HepG2 (cell line): ENCODE measurements at regions not wholly inside any gene's neighbourhood (a gene's known extent, or its start where the extent isn't known, plus 50 kb on each side); places are given as distances from the start of the nearest gene placed in this dataset.
A peak's percentile ranks its signal among the peaks of the same experiment; 100 is the strongest.

Source experiments
- EP300 ChIP-seq, 3 experiments: sonication (generic) in 1 of 3; formaldehyde crosslinking in 1 of 3; IDR thresholded peaks; 2 replicates each; pipeline versions ENCODE4 v1.5.1 to v1.6.1; 2011 to 2020; ENCODE audit warnings: low read depth in 2 of 3, low read length in 2 of 3, borderline replicate concordance in 1 of 3, improper control_type of control experiment in 1 of 3, mild to moderate bottlenecking in 1 of 3, missing genetic modification reagents in 1 of 3, moderate library complexity in 1 of 3
- KAT2B ChIP-seq: fragments of 150-350 bp; IDR thresholded peaks from 2 replicates; pipeline ENCODE4 v1.6.1; 2014; ENCODE audit warnings: low read depth, low read length, borderline replicate concordance
- MATR3 ChIP-seq: sonication (generic); formaldehyde crosslinking; IDR thresholded peaks from 2 replicates; pipeline ENCODE4 v1.4.0; 2020; ENCODE audit warnings: missing genetic modification reagents
- MXD3 ChIP-seq: IDR thresholded peaks from 2 replicates; pipeline ENCODE4 v1.6.1; 2016; ENCODE audit warnings: mild to moderate bottlenecking, missing biosample characterization, missing genetic modification reagents
- PRDM4 ChIP-seq: sonication (generic); formaldehyde crosslinking; IDR thresholded peaks from 2 replicates; pipeline ENCODE4 v1.9.0; 2021; ENCODE audit warnings: missing genetic modification reagents, borderline replicate concordance
- RNF219 ChIP-seq: sonication (generic); formaldehyde crosslinking; IDR thresholded peaks from 2 replicates; pipeline ENCODE4 v1.5.0; 2020; ENCODE audit warnings: mild to moderate bottlenecking, missing genetic modification reagents
- SRF ChIP-seq: IDR thresholded peaks from 2 replicates; pipeline ENCODE4 v1.6.1; 2011; ENCODE audit warnings: mild to moderate bottlenecking, low read depth, low read length, moderate library complexity
- TAF15 ChIP-seq: fragments of 200-400 bp; formaldehyde crosslinking; IDR thresholded peaks from one replicate; pipeline ENCODE4 v1.6.1; 2018; ENCODE audit warnings: mild to moderate bottlenecking, low read depth, low read length; ENCODE audit not compliant: poor library complexity, severe bottlenecking
- ZBTB43 ChIP-seq: sonication (generic); formaldehyde crosslinking; conservative IDR thresholded peaks from 2 replicates; pipeline ENCODE4 v1.4.0; 2020; ENCODE audit warnings: missing genetic modification reagents
- ZIK1 ChIP-seq: sonication (generic); formaldehyde crosslinking; IDR thresholded peaks from 2 replicates; pipeline ENCODE4 v1.5.0; 2020; ENCODE audit warnings: mild to moderate bottlenecking, low read depth, missing genetic modification reagents, borderline replicate concordance
- ZNF263 ChIP-seq: sonication (generic); formaldehyde crosslinking; IDR thresholded peaks from 2 replicates; pipeline ENCODE4 v1.4.0; 2020; ENCODE audit warnings: missing genetic modification reagents
- ZNF30 ChIP-seq: sonication (generic); formaldehyde crosslinking; IDR thresholded peaks from 2 replicates; pipeline ENCODE4 v1.5.0; 2020; ENCODE audit warnings: mild to moderate bottlenecking, missing genetic modification reagents
- ZNF350 ChIP-seq: sonication (generic); formaldehyde crosslinking; IDR thresholded peaks from 2 replicates; pipeline ENCODE4 v1.4.0; 2020; ENCODE audit warnings: mild to moderate bottlenecking, low read depth, missing genetic modification reagents, borderline replicate concordance
- ZNF547 ChIP-seq: sonication (generic); formaldehyde crosslinking; IDR thresholded peaks from 2 replicates; pipeline ENCODE4 v1.5.1; 2020; ENCODE audit warnings: mild to moderate bottlenecking, missing genetic modification reagents
- ZNF569 ChIP-seq: sonication (generic); formaldehyde crosslinking; IDR thresholded peaks from 2 replicates; pipeline ENCODE4 v1.5.0; 2020; ENCODE audit warnings: mild to moderate bottlenecking, missing genetic modification reagents, moderate library complexity, borderline replicate concordance
- ZNF691 ChIP-seq: sonication (generic); formaldehyde crosslinking; IDR thresholded peaks from 2 replicates; pipeline ENCODE4 v1.4.0; 2020; ENCODE audit warnings: missing genetic modification reagents, low read depth, mild to moderate bottlenecking, borderline replicate concordance
- ZNF703 ChIP-seq: sonication (generic); formaldehyde crosslinking; IDR thresholded peaks from 2 replicates; pipeline ENCODE4 v1.5.1; 2020; ENCODE audit warnings: missing genetic modification reagents, mild to moderate bottlenecking, moderate library complexity, borderline replicate concordance

- 0 out of 2 replicates have a peak, but pooled peaks have one; percentile 58 for TF ChIP-seq ZNF263 (CRISPR knock-in tag)
- peak; percentile 94 to 96 for TF ChIP-seq EP300 (IDR thresholded peaks at IDR 0.05; ENCODE audit: low read depth in 2 of 2, low read length in 2 of 2)
- TF ChIP-seq EP300 (CRISPR knock-in tag; IDR thresholded peaks at IDR 0.05; ENCODE audit: borderline replicate concordance), result peak; percentile 94
- peak; percentile 25; the same call in 1 of the 2 replicates for TF ChIP-seq ZNF691 (CRISPR knock-in tag)
- peak; percentile 62; the same call in 1 of the 2 replicates for TF ChIP-seq ZNF547
- TF ChIP-seq TAF15, result no peak
- no peak for TF ChIP-seq ZNF703 (CRISPR knock-in tag)
- TF ChIP-seq SRF, result peak; percentile 97
- TF ChIP-seq KAT2B, result no peak
- no peak for TF ChIP-seq ZIK1 (CRISPR knock-in tag)
- TF ChIP-seq MXD3 (CRISPR knock-in tag), result 0 out of 2 replicates have a peak, but pooled peaks have one; percentile 63
- no peak; the same call in 1 of the 2 replicates for TF ChIP-seq ZBTB43 (CRISPR knock-in tag)
- TF ChIP-seq ZNF30 (CRISPR knock-in tag), result peak; percentile 72; the same call in 1 of the 2 replicates
- TF ChIP-seq ZNF350 (CRISPR knock-in tag), result peak; percentile 98
- TF ChIP-seq RNF219 (CRISPR knock-in tag), result peak; percentile 16; the same call in 1 of the 2 replicates
- 0 out of 2 replicates have a peak, but pooled peaks have one; percentile 91 for TF ChIP-seq ZNF569
- TF ChIP-seq MATR3 (CRISPR knock-in tag), result no peak
- no peak for TF ChIP-seq PRDM4 (CRISPR knock-in tag)
These were observed 262.5 kb downstream of the FOXG1 start (continued) for GRCh38 chr14:29028973-29029582.
